ENCODE measurements at regions not wholly inside any gene's neighbourhood (a gene's known extent, or its start where the extent isn't known, plus 50 kb on each side); places are given as distances from the start of the nearest gene placed in this dataset.
"Not testable (repeated sequence)": the region's sequence is repeated elsewhere in the genome, so short reads cannot be mapped to it uniquely, and the experiment has no call there.

- ATAC-seq (ENCODE audit: poor library complexity): no peak
- intact Hi-C loops (cut with DNase I): no loop called here
- DNase-seq: no peak
These were observed 440.9 kb upstream of the MIR17HG start for GRCh38 chr13:90906554-90906953.

GRCh38 chr13:90908792-90909191 lies 438.7 kb upstream of the MIR17HG start:
- ATAC-seq (ENCODE audit: poor library complexity): no peak
- intact Hi-C loops (cut with DNase I): no loop called here

DNA sequence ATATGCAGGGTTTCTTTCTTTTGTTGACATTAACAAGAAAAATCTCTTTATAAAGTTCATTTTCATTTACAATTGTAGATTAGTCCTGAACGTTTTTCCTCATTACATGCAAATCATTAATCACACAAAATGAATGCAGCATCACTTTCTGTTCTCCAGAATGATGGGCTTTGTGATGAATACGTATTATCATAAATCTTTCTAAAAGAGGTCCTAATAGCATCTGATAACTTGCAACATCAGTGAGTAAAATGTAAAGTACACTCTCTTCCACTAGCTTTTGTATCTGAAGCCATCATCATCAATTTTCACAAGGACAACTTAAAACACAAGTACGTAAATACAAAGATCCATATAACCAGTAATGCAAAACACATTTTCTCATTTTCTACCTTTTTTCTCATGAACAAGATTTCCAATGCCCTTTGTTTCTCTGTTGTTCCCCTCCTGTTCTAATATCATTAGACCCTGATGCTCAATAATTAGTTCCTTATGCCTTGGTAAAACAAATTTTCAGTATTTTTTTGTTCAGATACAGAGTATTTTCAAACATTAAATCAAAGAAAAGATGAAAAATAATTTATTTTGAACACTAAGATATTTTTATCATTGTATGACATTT lies 437.4 kb upstream of the MIR17HG start:
- no peak for DNase-seq
- no peak for ATAC-seq (ENCODE audit: poor library complexity)
- intact Hi-C loops (cut with DNase I): no loop called here

More at GRCh38 chr13:90908792-90909191, 438.7 kb upstream of the MIR17HG start:
- DNase-seq: no peak

GRCh38 chr13:90912247-90912646 lies 435.2 kb upstream of the MIR17HG start:
- no peak for DNase-seq
- intact Hi-C loops (cut with DNase I): no loop called here
- no peak for ATAC-seq (ENCODE audit: poor library complexity)

GRCh38 chr13:90918536-90918935 lies 429.0 kb upstream of the MIR17HG start:
- DNase-seq: no peak
- intact Hi-C loops (cut with DNase I): no loop called here
- no peak for ATAC-seq (ENCODE audit: poor library complexity)

- intact Hi-C loops (cut with DNase I): no loop called here
- ATAC-seq (ENCODE audit: poor library complexity) (no peak), DNase-seq (no peak)
These were observed 428.3 kb upstream of the MIR17HG start for GRCh38 chr13:90919153-90919552.

GRCh38 chr13:90926459-90926858 lies 421.0 kb upstream of the MIR17HG start:
- DNase-seq (no peak), ATAC-seq (ENCODE audit: poor library complexity) (no peak)
- intact Hi-C loops (cut with DNase I): no loop called here

DNA sequence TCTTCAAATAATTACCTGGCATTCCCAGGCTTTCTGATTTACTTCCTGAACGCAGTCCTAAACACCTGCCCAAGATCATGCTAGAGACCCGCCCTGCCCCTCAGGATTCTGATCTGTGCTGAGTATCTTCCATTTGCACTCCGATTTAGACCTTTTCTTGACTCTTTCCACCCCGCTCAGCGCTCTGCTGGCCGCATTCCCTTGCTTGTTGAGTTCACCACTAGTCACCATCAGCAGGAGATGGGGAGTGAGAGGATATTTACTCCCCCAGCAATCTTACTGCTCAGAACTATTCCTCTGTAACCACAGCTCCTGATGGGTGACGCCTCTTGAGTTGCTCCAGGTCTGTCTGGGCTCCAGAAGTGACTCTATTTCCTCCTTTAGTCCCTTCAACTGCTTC lies 419.4 kb upstream of the MIR17HG start:
- DNase-seq: no peak
- no peak for ATAC-seq (ENCODE audit: poor library complexity)
- intact Hi-C loops (cut with DNase I): no loop called here

GRCh38 chr13:90933097-90933826 lies 414.2 kb upstream of the MIR17HG start:
- ATAC-seq (ENCODE audit: poor library complexity): no peak
- intact Hi-C loops (cut with DNase I): no loop called here
- no peak for DNase-seq

- intact Hi-C loops (cut with DNase I): no loop called here
- no peak for ATAC-seq (ENCODE audit: poor library complexity)
These were observed 412.7 kb upstream of the MIR17HG start for GRCh38 chr13:90934741-90935140.

GRCh38 chr13:90938848-90939247 lies 408.6 kb upstream of the MIR17HG start:
- intact Hi-C loops (cut with DNase I): no loop called here
- DNase-seq (no peak), ATAC-seq (ENCODE audit: poor library complexity) (no peak)

More at GRCh38 chr13:90934741-90935140, 412.7 kb upstream of the MIR17HG start:
- DNase-seq: no peak

- intact Hi-C loops (cut with DNase I): no loop called here
- DNase-seq: no peak
- ATAC-seq (ENCODE audit: poor library complexity): no peak
These were observed 403.5 kb upstream of the MIR17HG start for GRCh38 chr13:90943946-90944345.

- DNase-seq; intact Hi-C loops (cut with DNase I); ATAC-seq (ENCODE audit: poor library complexity): not testable (repeated sequence)
These were observed 402.3 kb upstream of the MIR17HG start for GRCh38 chr13:90945146-90945545.

- ATAC-seq (ENCODE audit: poor library complexity); intact Hi-C loops (cut with DNase I); DNase-seq: not testable (repeated sequence)
These were observed 401.4 kb upstream of the MIR17HG start for GRCh38 chr13:90946125-90946524.

- ATAC-seq (ENCODE audit: poor library complexity): no peak
- no peak for DNase-seq
- intact Hi-C loops (cut with DNase I): no loop called here
These were observed 399.5 kb upstream of the MIR17HG start for GRCh38 chr13:90947976-90948375.

DNA sequence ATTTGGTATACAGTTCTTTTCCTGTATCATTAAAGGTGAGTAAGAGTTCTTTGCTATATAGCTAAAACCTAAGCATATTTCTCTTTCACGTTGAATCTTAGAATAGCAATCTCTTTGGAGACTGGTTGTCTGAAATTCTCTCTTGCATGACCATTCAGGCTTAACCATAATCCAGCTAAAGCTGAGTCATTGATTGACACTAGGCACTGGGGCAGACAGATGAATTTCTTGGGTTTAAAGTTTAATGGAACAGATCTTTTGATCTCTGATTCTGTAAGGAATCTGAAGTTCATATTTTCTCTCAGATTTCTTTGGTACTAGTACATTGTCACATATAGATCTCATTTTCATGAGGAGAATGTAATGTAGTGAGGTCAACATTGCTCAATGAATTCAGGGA lies 397.3 kb upstream of the MIR17HG start:
- intact Hi-C loops (cut with DNase I): no loop called here
- DNase-seq: no peak
- no peak for ATAC-seq (ENCODE audit: poor library complexity)

DNA sequence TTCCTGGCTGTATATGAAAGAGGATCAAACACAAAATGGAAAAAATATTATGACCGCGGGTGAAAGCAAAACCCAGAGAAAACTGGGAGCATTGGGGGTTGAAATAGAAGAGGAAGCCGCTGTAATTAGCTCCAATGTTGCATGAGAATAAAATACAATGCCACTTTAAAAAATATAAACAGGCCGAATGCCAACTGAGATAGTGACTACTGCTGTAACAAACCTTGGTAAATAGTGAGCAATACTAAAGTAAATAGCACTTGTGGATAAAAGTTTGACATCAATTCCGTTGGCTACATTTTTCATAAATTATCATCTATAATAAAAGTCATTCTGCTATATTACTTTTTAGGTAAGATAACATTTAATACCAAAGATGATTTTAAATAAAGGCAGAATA lies 395.8 kb upstream of the MIR17HG start:
- intact Hi-C loops (cut with DNase I): no loop called here
- DNase-seq (no peak), ATAC-seq (ENCODE audit: poor library complexity) (no peak)

DNA sequence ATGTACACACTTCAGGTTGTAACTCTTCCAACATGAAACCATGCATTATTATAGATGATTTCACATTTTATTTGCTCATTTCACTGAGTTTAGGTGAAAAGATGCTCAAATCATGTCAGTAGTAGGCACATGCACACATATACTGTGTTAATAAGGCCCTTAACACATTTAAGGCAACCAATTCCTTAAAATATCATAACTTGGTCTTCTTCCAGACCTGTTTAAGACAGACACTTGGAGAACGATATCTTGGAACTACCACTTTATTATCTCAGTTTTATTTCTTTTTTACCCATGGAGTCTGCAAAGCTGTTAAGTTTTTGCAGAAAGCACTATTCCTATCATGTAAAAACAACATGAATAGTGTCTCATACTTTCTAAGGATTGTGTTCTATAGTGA lies 395.2 kb upstream of the MIR17HG start:
- ATAC-seq (ENCODE audit: poor library complexity): no peak
- intact Hi-C loops (cut with DNase I): no loop called here
- no peak for DNase-seq

GRCh38 chr13:90954605-90955195 lies 392.8 kb upstream of the MIR17HG start:
- ATAC-seq (ENCODE audit: poor library complexity) (no peak), DNase-seq (no peak)
- intact Hi-C loops (cut with DNase I): no loop called here

GRCh38 chr13:90956031-90956430 lies 391.5 kb upstream of the MIR17HG start:
- no peak for ATAC-seq (ENCODE audit: poor library complexity)
- DNase-seq: no peak
- intact Hi-C loops (cut with DNase I): no loop called here

Measured in Right ventricle myocardium superior (tissue), 1 donor.